ENCODE measurements at regions not wholly inside any gene's neighbourhood (a gene's known extent, or its start where the extent isn't known, plus 50 kb on each side); places are given as distances from the start of the nearest gene placed in this dataset.

DNA sequence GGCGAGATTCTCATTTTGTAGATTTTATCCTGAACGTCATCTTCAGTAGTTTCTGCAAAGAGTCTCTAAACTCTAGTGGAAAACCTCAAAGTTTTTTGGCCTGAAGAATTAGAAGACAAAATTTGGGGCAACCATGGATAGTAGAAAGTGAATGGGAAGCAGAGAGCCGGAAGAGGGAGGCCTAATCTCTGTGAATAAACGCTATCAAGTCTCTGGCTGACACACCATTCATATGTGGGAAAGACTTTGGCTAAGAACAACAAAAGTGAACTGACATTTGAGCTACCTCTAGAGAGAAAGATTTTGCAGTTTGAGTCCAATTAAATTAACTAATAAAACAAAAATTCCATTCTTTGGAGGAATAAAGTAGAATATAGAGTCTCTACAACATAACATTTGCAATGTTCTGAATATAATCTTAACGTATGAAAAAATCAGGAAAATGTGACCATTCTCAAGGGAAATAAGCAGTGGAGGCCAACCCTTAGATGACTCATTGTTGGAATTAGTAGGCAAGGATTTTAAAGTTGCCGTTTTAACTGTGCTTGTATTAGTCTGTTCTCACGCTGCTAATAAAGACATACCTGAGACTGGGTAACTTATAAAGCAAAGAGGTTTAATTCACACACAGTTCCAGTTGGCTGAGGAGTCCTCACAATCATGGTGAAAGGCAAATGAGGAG lies 184.6 kb downstream of the C3orf38 start:
- ATAC-seq = no peak
- H3K27me3 Mint-ChIP-seq (ENCODE audit: low read depth) = no peaks in the 10 kb centered on the region

DNA sequence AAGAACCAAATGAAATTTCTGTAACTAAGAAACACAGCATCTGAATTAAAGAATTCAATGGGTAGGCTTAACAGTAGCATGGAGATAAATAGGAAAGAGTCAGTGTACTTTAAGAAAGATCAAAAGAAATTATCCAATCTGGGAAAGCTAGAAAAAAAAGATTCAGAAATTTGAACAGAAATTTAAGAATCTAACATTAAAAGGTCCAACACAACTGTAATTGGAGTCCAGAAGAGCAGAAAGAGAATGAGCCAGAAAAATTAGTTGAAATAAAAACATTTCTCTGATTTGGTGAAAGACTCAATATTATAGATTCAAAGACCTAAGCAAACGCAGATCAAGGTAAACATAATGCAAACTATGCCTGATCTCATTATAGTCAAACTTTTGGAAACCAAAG lies 187.1 kb downstream of the C3orf38 start:
- Mint-ChIP-seq H3K27me3 (ENCODE audit: low read depth) (no peaks in the 10 kb centered on the region), H3K36me3 (peaks cover 21% of the 10 kb centered on the region), H3K4me3 (no peak overlapping the region), H3K4me1 (peaks cover 5% of the 10 kb centered on the region), H3K27ac (no peak overlapping the region), H3K9me3 (peaks cover 39% of the 10 kb centered on the region)
- POLR2A ChIA-PET = no interaction called here
- ATAC-seq = no peak
- TF ChIP-seq ZNF671 (CRISPR knock-in tag; IDR thresholded peaks at IDR 0.05) = no peak
- no peak for DNase-seq (ENCODE audit: low spot score)
- CTCF ChIA-PET = no interaction called here

More for the DNA sequence above, 184.6 kb downstream of the C3orf38 start:
- ChIA-PET POLR2A (no interaction called here), CTCF (no interaction called here)
- H3K9me3 Mint-ChIP-seq = peaks cover 39% of the 10 kb centered on the region
- H3K4me3 Mint-ChIP-seq = no peak overlapping the region
- H3K4me1 Mint-ChIP-seq = peaks cover 11% of the 10 kb centered on the region
- no peak for DNase-seq (ENCODE audit: low spot score)
- no peak overlapping the region for H3K27ac Mint-ChIP-seq
- TF ChIP-seq, protein P1, sequence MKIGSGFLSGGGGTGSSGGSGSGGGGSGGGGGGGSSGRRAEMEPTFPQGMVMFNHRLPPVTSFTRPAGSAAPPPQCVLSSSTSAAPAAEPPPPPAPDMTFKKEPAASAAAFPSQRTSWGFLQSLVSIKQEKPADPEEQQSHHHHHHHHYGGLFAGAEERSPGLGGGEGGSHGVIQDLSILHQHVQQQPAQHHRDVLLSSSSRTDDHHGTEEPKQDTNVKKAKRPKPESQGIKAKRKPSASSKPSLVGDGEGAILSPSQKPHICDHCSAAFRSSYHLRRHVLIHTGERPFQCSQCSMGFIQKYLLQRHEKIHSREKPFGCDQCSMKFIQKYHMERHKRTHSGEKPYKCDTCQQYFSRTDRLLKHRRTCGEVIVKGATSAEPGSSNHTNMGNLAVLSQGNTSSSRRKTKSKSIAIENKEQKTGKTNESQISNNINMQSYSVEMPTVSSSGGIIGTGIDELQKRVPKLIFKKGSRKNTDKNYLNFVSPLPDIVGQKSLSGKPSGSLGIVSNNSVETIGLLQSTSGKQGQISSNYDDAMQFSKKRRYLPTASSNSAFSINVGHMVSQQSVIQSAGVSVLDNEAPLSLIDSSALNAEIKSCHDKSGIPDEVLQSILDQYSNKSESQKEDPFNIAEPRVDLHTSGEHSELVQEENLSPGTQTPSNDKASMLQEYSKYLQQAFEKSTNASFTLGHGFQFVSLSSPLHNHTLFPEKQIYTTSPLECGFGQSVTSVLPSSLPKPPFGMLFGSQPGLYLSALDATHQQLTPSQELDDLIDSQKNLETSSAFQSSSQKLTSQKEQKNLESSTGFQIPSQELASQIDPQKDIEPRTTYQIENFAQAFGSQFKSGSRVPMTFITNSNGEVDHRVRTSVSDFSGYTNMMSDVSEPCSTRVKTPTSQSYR (CRISPR knock-in tag; IDR thresholded peaks at IDR 0.05) = no peak
- TF ChIP-seq, protein P2, sequence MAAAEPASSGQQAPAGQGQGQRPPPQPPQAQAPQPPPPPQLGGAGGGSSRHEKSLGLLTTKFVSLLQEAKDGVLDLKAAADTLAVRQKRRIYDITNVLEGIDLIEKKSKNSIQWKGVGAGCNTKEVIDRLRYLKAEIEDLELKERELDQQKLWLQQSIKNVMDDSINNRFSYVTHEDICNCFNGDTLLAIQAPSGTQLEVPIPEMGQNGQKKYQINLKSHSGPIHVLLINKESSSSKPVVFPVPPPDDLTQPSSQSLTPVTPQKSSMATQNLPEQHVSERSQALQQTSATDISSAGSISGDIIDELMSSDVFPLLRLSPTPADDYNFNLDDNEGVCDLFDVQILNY (CRISPR knock-in tag; IDR thresholded peaks at IDR 0.05) = no peak
- TF ChIP-seq, protein P3, sequence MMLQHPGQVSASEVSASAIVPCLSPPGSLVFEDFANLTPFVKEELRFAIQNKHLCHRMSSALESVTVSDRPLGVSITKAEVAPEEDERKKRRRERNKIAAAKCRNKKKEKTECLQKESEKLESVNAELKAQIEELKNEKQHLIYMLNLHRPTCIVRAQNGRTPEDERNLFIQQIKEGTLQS (CRISPR knock-in tag; conservative IDR thresholded peaks at IDR 0.05) = no peak
- TF ChIP-seq KAT7 (CRISPR knock-in tag; IDR thresholded peaks at IDR 0.05; ENCODE audit: borderline replicate concordance) = no peak
- H3K36me3 Mint-ChIP-seq = peaks cover 21% of the 10 kb centered on the region

DNA sequence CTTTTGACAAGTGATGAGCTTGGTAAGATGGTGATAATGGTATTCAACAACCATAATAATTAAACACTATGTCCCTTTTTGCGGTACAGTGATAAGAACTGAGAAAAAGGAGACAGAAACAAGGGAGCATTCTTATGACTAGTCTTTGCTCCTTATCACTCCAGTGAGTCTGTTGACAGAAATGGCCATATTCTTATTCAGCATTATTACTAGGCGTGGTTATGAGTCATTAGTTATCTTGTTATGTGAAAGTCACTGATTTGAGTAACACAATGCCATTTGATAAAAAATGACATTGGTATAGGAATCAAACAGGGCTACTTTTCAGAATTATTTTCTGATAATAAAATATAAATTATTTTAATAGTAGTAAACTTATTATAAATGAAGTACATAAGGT lies 193.5 kb downstream of the C3orf38 start:
- no peak overlapping the region for H3K4me3 Mint-ChIP-seq
- H3K4me1 Mint-ChIP-seq = no peaks in the 10 kb centered on the region
- TF ChIP-seq, protein P4, sequence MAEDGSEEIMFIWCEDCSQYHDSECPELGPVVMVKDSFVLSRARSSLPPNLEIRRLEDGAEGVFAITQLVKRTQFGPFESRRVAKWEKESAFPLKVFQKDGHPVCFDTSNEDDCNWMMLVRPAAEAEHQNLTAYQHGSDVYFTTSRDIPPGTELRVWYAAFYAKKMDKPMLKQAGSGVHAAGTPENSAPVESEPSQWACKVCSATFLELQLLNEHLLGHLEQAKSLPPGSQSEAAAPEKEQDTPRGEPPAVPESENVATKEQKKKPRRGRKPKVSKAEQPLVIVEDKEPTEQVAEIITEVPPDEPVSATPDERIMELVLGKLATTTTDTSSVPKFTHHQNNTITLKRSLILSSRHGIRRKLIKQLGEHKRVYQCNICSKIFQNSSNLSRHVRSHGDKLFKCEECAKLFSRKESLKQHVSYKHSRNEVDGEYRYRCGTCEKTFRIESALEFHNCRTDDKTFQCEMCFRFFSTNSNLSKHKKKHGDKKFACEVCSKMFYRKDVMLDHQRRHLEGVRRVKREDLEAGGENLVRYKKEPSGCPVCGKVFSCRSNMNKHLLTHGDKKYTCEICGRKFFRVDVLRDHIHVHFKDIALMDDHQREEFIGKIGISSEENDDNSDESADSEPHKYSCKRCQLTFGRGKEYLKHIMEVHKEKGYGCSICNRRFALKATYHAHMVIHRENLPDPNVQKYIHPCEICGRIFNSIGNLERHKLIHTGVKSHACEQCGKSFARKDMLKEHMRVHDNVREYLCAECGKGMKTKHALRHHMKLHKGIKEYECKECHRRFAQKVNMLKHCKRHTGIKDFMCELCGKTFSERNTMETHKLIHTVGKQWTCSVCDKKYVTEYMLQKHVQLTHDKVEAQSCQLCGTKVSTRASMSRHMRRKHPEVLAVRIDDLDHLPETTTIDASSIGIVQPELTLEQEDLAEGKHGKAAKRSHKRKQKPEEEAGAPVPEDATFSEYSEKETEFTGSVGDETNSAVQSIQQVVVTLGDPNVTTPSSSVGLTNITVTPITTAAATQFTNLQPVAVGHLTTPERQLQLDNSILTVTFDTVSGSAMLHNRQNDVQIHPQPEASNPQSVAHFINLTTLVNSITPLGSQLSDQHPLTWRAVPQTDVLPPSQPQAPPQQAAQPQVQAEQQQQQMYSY (CRISPR knock-in tag; IDR thresholded peaks at IDR 0.05) = no peak
- no peak for TF ChIP-seq SMAD3 (CRISPR knock-in tag; IDR thresholded peaks at IDR 0.05; ENCODE audit: borderline replicate concordance)
- TF ChIP-seq CREB1 (CRISPR knock-in tag; IDR thresholded peaks at IDR 0.05) = no peak
- TF ChIP-seq, protein P5, sequence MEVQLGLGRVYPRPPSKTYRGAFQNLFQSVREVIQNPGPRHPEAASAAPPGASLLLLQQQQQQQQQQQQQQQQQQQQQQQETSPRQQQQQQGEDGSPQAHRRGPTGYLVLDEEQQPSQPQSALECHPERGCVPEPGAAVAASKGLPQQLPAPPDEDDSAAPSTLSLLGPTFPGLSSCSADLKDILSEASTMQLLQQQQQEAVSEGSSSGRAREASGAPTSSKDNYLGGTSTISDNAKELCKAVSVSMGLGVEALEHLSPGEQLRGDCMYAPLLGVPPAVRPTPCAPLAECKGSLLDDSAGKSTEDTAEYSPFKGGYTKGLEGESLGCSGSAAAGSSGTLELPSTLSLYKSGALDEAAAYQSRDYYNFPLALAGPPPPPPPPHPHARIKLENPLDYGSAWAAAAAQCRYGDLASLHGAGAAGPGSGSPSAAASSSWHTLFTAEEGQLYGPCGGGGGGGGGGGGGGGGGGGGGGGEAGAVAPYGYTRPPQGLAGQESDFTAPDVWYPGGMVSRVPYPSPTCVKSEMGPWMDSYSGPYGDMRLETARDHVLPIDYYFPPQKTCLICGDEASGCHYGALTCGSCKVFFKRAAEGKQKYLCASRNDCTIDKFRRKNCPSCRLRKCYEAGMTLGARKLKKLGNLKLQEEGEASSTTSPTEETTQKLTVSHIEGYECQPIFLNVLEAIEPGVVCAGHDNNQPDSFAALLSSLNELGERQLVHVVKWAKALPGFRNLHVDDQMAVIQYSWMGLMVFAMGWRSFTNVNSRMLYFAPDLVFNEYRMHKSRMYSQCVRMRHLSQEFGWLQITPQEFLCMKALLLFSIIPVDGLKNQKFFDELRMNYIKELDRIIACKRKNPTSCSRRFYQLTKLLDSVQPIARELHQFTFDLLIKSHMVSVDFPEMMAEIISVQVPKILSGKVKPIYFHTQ (CRISPR knock-in tag; IDR thresholded peaks at IDR 0.05) = no peak
- TF ChIP-seq, protein P6, sequence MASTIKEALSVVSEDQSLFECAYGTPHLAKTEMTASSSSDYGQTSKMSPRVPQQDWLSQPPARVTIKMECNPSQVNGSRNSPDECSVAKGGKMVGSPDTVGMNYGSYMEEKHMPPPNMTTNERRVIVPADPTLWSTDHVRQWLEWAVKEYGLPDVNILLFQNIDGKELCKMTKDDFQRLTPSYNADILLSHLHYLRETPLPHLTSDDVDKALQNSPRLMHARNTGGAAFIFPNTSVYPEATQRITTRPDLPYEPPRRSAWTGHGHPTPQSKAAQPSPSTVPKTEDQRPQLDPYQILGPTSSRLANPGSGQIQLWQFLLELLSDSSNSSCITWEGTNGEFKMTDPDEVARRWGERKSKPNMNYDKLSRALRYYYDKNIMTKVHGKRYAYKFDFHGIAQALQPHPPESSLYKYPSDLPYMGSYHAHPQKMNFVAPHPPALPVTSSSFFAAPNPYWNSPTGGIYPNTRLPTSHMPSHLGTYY (CRISPR knock-in tag; IDR thresholded peaks at IDR 0.05) = no peak
- no peak for TF ChIP-seq NR1H2 (CRISPR knock-in tag; IDR thresholded peaks at IDR 0.05)
- no peak for TF ChIP-seq OVOL2 (CRISPR knock-in tag; IDR thresholded peaks at IDR 0.05; ENCODE audit: borderline replicate concordance)
- TF ChIP-seq, protein P7, sequence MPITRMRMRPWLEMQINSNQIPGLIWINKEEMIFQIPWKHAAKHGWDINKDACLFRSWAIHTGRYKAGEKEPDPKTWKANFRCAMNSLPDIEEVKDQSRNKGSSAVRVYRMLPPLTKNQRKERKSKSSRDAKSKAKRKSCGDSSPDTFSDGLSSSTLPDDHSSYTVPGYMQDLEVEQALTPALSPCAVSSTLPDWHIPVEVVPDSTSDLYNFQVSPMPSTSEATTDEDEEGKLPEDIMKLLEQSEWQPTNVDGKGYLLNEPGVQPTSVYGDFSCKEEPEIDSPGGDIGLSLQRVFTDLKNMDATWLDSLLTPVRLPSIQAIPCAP (CRISPR knock-in tag; IDR thresholded peaks at IDR 0.05) = no peak
- TF ChIP-seq SOX15 (CRISPR knock-in tag; IDR thresholded peaks at IDR 0.05) = no peak
- TF ChIP-seq, protein P8, sequence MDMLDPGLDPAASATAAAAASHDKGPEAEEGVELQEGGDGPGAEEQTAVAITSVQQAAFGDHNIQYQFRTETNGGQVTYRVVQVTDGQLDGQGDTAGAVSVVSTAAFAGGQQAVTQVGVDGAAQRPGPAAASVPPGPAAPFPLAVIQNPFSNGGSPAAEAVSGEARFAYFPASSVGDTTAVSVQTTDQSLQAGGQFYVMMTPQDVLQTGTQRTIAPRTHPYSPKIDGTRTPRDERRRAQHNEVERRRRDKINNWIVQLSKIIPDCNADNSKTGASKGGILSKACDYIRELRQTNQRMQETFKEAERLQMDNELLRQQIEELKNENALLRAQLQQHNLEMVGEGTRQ (CRISPR knock-in tag; IDR thresholded peaks at IDR 0.05) = no peak
- TF ChIP-seq, protein P9, sequence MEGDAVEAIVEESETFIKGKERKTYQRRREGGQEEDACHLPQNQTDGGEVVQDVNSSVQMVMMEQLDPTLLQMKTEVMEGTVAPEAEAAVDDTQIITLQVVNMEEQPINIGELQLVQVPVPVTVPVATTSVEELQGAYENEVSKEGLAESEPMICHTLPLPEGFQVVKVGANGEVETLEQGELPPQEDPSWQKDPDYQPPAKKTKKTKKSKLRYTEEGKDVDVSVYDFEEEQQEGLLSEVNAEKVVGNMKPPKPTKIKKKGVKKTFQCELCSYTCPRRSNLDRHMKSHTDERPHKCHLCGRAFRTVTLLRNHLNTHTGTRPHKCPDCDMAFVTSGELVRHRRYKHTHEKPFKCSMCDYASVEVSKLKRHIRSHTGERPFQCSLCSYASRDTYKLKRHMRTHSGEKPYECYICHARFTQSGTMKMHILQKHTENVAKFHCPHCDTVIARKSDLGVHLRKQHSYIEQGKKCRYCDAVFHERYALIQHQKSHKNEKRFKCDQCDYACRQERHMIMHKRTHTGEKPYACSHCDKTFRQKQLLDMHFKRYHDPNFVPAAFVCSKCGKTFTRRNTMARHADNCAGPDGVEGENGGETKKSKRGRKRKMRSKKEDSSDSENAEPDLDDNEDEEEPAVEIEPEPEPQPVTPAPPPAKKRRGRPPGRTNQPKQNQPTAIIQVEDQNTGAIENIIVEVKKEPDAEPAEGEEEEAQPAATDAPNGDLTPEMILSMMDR (IDR thresholded peaks at IDR 0.05) = no peak

More for the DNA sequence above, 193.5 kb downstream of the C3orf38 start:
- no peak for ATAC-seq
- Mint-ChIP-seq H3K9me3 (no peaks in the 10 kb centered on the region), H3K27ac (no peak overlapping the region), H3K36me3 (no peaks in the 10 kb centered on the region), H3K27me3 (ENCODE audit: low read depth) (no peaks in the 10 kb centered on the region)
- CTCF ChIA-PET = no interaction called here
- POLR2A ChIA-PET = no interaction called here
- DNase-seq (ENCODE audit: low spot score) = no peak

All from WTC11 (cell line).